ENCODE measurements at regions not wholly inside any gene's neighbourhood (a gene's known extent, or its start where the extent isn't known, plus 50 kb on each side); places are given as distances from the start of the nearest gene placed in this dataset.

DNA sequence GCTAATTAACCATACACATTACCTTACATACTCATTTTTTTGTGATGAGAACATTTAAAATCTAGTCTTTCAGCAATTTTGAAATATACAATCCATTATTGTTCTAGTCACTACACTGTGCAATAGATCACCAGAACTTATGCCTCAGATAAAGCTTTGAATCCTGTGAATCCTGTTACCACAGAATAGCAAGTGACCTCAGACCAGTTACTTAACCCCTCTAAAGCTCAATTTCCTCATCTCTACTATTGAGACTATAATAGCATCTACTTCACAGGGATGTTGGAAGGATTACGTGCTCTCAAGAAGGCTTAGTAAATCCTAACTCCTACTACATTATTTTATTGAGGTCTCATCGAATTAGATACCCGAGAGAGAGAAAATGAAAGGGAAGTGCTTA, 60.2 kb upstream of the PIP5K1B start:
- no peak for DNase-seq (ENCODE audit: low read depth)

DNA sequence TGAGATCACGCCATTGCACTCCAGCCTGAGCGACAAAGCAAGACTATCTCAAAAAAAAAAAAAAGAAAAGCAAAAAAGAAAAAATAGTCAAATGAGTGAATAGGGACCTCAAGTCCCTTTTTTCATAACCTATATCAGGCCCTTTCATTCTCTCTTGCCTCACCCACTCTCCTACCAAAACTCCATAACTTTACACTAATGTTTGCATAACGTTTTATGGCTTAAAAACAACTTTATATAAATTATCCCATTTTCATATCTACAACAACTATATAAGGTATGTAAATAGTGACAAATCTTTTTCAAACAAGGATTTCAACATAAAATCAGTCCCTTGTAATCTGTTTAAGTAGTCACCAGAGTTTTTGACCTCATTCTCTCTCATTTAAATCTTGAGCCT, 56.9 kb upstream of the PIP5K1B start:
- DNase-seq (ENCODE audit: low read depth): no peak

DNA sequence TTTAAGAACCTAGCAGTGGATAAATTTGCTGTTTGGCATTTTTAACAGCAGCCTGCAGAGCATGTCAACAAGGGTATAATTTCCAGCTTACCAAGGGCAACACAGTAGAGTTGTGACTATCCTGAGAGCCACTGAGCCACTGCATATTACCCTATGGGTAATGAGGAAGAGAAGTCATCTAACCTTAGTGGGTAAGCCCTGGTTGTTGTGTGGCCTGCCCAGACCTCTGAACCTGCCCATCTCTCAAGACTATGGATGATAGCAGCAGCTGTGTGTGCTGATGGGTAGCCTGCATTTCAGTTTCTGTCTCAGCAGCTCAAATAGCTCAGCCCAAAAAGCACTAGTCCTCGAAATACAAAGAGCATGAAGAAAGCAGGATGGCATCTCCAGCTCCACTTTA, 56.1 kb upstream of the PIP5K1B start:
- DNase-seq (ENCODE audit: low read depth): no peak

DNA sequence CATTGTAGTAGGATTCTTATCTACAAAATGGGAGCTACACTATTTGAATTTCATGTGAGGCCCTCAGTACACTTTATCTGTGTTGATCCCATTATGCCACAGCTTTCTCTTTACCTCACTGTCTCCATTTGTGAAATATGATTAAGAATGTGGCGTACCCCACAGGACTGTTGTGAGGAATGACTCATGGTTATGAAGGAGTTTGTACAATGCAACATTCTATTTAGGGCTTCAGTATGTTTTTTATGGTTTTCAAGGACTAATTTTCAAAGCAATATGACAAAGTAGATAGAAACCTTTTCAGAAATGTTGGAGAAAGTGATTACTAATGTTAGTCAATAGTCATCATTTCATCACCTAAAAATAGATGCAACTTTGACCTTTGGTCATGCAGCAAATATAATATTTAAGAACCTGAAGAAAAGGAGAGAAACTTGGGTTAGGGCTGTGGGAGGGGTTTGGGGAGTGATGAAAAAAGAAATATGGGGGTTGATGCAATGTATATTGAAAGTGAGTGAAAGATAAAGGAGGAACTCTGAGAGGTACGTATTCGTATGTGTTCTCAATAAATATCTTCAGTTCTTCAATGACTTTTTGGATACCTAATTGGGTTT, 53.7 kb upstream of the PIP5K1B start:
- no peak for DNase-seq (ENCODE audit: low read depth)

DNA sequence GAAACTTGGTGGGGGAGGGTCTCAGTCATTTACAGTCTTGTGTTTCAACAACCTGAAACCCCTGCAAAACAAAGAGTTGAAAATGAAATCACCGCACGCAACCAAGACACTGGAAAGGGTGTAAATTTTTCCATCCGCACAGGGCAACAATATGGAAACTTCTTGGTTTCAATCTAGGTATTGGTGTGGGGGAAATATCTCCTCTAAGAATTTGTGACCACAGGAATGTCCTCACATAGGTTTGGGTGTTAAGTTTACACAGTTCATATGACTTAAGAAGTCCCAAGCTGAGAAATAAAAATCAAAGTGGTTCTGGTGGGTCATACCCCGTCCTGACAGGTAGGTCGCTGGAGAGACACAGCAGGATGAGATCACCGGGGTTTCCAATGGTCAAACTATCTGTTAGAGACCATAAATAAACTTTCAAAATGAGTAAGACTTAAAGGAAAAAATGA, 51.9 kb upstream of the PIP5K1B start:
- no peak for DNase-seq (ENCODE audit: low read depth)

DNA sequence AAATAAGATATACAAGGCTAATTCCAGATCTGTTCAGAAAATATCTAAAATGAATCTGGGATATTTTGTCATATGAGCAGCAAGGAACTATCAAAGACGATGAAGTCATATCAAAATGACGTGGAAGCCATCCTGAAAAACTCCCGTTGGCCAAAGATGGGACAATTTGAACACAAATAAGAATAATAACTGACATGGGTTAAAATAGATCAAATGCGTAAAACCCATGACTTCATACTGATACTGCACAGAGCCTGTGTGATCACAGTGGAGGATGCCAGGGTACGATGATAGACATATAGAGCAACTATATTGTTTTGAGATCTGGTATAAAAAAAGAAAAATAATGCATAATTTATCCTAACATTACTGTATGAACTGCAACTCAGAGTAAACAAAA, 51.0 kb upstream of the PIP5K1B start:
- no peak for DNase-seq (ENCODE audit: low read depth)
